Gastroesophageal sphincter (tissue), 3 donors: ENCODE measurements at regions not wholly inside any gene's neighbourhood (a gene's known extent, or its start where the extent isn't known, plus 50 kb on each side); places are given as distances from the start of the nearest gene placed in this dataset.

Experiments used
- POLR2A ChIP-seq, 2 donors: fragments of 450-650 bp; IDR thresholded peaks; one replicate each; pipeline ENCODE4 v1.6.1; 2017; ENCODE audit warnings: antibody characterized with exemption in 2 of 2, mild to moderate bottlenecking in 2 of 2, moderate library complexity in 1 of 2
- POLR2AphosphoS5 ChIP-seq: sonication (generic); formaldehyde crosslinking; IDR thresholded peaks from one replicate; pipeline ENCODE4 v1.6.1; 2017; ENCODE audit warnings: antibody characterized with exemption
- TF ChIP-seq, protein P1 (sequence below), 4 experiments: fragments of 200-600 bp in 2 of 4; fragments of 450-650 bp in 2 of 4; sonication (generic) in 1 of 4; IDR thresholded peaks; one replicate each; pipeline ENCODE4 v1.5.1; 2017 to 2019; ENCODE audit warnings: antibody characterized with exemption in 4 of 4, mild to moderate bottlenecking in 2 of 4, moderate library complexity in 2 of 4

DNA sequence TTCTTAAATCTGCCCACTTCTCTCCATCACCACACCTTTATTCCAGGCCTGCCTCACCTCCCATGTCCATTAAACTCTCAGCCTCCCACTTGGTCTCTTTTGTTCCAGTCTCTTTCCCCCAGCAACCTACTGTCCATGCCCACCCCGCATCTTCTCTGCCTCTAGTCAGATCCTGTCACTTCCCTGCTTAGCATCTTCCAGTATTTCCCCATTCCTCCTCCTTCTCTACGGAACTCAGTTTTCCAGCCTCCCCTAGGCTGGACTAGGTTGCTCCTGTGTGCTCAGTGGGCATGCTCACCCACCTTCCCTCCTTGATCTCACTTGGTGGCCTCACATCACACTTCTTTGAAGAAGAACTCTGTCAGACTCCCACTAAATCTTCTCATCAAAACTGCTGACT, 179.8 kb downstream of the BAMBI start:
- TF ChIP-seq, protein P1, sequence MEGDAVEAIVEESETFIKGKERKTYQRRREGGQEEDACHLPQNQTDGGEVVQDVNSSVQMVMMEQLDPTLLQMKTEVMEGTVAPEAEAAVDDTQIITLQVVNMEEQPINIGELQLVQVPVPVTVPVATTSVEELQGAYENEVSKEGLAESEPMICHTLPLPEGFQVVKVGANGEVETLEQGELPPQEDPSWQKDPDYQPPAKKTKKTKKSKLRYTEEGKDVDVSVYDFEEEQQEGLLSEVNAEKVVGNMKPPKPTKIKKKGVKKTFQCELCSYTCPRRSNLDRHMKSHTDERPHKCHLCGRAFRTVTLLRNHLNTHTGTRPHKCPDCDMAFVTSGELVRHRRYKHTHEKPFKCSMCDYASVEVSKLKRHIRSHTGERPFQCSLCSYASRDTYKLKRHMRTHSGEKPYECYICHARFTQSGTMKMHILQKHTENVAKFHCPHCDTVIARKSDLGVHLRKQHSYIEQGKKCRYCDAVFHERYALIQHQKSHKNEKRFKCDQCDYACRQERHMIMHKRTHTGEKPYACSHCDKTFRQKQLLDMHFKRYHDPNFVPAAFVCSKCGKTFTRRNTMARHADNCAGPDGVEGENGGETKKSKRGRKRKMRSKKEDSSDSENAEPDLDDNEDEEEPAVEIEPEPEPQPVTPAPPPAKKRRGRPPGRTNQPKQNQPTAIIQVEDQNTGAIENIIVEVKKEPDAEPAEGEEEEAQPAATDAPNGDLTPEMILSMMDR (IDR thresholded peaks at IDR 0.05) = no peak
- TF ChIP-seq POLR2A (IDR thresholded peaks at IDR 0.05) (no peak), POLR2AphosphoS5 (no peak)
